Sigmoid colon (tissue), 3 donors: ENCODE measurements at regions not wholly inside any gene's neighbourhood (a gene's known extent, or its start where the extent isn't known, plus 50 kb on each side); places are given as distances from the start of the nearest gene placed in this dataset.

Experiments
- POLR2A ChIP-seq, 2 donors: fragments of 450-650 bp; IDR thresholded peaks; one replicate each; pipeline ENCODE4 v1.6.1; 2016; ENCODE audit warnings: antibody characterized with exemption in 2 of 2, mild to moderate bottlenecking in 2 of 2, moderate library complexity in 2 of 2
- TF ChIP-seq, protein P1 (sequence below), 4 experiments: fragments of 450-650 bp in 3 of 4; fragments of 200-600 bp in 1 of 4; IDR thresholded peaks; one replicate each; pipeline ENCODE4 v1.5.1; 2016 to 2019; ENCODE audit warnings: antibody characterized with exemption in 4 of 4, mild to moderate bottlenecking in 3 of 4, moderate library complexity in 2 of 4

DNA sequence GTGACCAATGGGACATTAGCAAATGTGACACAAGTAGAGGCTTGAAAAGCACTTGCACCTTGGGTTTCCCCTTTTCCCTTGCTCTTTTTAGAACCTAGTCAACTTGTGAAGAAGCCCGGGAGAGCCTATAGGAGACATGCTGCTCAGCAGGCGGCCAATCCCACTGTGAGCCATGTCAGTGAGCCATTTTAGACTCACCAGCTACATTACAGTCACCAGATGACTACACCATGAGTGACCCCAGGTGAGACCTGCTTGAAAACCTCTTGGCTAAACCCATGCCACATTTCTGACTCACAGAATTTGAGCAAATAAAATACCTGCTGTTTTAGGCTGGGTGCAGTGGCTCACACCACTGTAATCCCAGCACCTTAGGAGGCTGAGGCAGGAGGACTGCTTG, 317.5 kb downstream of the KLF12 start:
- TF ChIP-seq, protein P1, sequence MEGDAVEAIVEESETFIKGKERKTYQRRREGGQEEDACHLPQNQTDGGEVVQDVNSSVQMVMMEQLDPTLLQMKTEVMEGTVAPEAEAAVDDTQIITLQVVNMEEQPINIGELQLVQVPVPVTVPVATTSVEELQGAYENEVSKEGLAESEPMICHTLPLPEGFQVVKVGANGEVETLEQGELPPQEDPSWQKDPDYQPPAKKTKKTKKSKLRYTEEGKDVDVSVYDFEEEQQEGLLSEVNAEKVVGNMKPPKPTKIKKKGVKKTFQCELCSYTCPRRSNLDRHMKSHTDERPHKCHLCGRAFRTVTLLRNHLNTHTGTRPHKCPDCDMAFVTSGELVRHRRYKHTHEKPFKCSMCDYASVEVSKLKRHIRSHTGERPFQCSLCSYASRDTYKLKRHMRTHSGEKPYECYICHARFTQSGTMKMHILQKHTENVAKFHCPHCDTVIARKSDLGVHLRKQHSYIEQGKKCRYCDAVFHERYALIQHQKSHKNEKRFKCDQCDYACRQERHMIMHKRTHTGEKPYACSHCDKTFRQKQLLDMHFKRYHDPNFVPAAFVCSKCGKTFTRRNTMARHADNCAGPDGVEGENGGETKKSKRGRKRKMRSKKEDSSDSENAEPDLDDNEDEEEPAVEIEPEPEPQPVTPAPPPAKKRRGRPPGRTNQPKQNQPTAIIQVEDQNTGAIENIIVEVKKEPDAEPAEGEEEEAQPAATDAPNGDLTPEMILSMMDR (IDR thresholded peaks at IDR 0.05), result no peak
- no peak for TF ChIP-seq POLR2A (IDR thresholded peaks at IDR 0.05)
